Type B pancreatic cell (in vitro differentiated cells): ENCODE measurements at regions not wholly inside any gene's neighbourhood (a gene's known extent, or its start where the extent isn't known, plus 50 kb on each side); places are given as distances from the start of the nearest gene placed in this dataset.

ENCODE experiments used
- DNase-seq: peaks from one replicate; pipeline ENCODE4 v3.0.0; 2021; ENCODE audit warnings: mixed read lengths; ENCODE audit not compliant: unreplicated experiment; ENCODE audit errors: extremely low spot score
- H3K27ac Mint-ChIP-seq: 2 replicates; pipeline ENCODE4 v1.8.0; 2021; ENCODE audit warnings: mild to moderate bottlenecking, mixed read lengths
- H3K27me3 Mint-ChIP-seq: 2 replicates; pipeline ENCODE4 v1.8.0; 2021; ENCODE audit warnings: mixed read lengths
- H3K36me3 Mint-ChIP-seq: 2 replicates; pipeline ENCODE4 v1.8.0; 2021; ENCODE audit warnings: mixed read lengths
- H3K4me1 Mint-ChIP-seq: one replicate; pipeline ENCODE4 v1.8.0; 2021; ENCODE audit warnings: mixed read lengths; ENCODE audit not compliant: unreplicated experiment
- H3K4me3 Mint-ChIP-seq: 2 replicates; pipeline ENCODE4 v1.8.0; 2021; ENCODE audit warnings: mild to moderate bottlenecking, mixed read lengths
- H3K9me3 Mint-ChIP-seq: 2 replicates; pipeline ENCODE4 v1.8.0; 2021; ENCODE audit warnings: mixed read lengths
- CTCF ChIP-seq: fragments of 200-600 bp; sonication (generic); conservative IDR thresholded peaks from 2 replicates; pipeline ENCODE4 v1.5.0; 2021; ENCODE audit warnings: antibody characterized with exemption, mild to moderate bottlenecking

- DNase-seq = no peak
- Mint-ChIP-seq H3K36me3 (no peaks in the 10 kb centered on the region), H3K27me3 (peaks cover 21% of the 10 kb centered on the region), H3K9me3 (no peaks in the 10 kb centered on the region), H3K4me1 (peaks cover 32% of the 10 kb centered on the region), H3K4me3 (no peak overlapping the region), H3K27ac (no peak overlapping the region)
- TF ChIP-seq CTCF = no peak
Measured at GRCh38 chr22:27435844-27436576, 365.5 kb downstream of the MN1 start.

- Mint-ChIP-seq H3K27ac (no peak overlapping the region), H3K36me3 (no peaks in the 10 kb centered on the region), H3K4me3 (no peak overlapping the region), H3K27me3 (peaks cover 25% of the 10 kb centered on the region), H3K9me3 (no peaks in the 10 kb centered on the region), H3K4me1 (peaks cover 33% of the 10 kb centered on the region)
- no peak for DNase-seq
- TF ChIP-seq CTCF = no peak
Measured at GRCh38 chr22:27436591-27436990, 365.0 kb downstream of the MN1 start.

DNA sequence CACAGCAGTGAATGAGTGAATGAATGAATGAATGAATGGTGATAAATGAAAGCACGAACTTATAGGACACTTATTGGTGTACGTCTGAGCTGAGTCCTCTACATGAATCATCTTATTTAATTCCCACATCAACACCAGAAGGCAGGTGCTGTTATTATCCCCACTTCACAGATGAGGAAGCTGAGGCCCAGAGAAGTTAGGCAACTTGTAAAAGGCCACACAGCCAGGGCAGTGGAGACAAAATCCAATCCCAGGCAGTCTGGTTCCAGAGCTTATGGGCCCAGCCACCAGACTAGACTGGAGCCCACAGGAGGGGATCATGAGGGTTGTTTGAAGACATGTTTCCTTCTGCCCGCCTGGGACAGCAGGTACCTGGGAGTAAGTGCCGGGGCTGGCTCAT is 364.0 kb downstream of the MN1 start:
- Mint-ChIP-seq H3K4me1 (peaks cover 42% of the 10 kb centered on the region), H3K9me3 (no peaks in the 10 kb centered on the region), H3K27me3 (peaks cover 32% of the 10 kb centered on the region), H3K27ac (no peak overlapping the region), H3K4me3 (no peak overlapping the region), H3K36me3 (no peaks in the 10 kb centered on the region)
- no peak for TF ChIP-seq CTCF
- no peak for DNase-seq

DNA sequence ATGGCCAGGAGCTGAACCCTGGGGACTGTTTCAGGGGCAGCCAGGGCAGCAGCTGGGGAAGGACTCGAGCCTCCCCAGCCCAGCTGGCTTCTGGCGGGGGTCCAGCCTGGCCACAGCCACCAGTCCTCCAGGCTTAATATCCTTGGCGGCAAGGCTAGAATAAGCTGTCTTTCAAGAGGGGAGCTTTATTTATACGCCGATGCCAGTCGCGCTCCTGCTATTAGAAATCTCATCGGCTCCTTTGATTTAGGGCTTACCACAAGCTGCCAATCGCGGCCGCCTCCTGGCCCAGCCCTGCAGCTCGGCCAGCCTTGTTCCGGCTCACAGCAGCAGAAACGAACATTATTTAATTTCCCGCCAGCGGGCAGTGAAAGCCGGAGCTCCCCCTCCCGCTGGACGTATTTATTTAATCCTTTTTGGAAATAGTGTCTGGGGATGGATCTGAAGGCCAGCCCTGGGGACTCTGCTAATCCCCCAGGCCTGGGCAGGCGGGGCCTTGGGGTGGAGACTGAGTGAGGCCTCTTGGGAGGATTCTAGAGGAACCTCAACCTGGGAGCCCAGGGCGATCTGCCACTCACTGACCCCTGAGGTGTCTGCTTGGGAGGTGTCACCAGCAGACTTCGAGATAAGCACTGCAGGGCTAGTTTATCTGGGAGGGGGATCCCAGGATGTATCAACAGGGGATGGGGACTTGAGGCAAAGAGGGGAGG is 363.1 kb downstream of the MN1 start:
- Mint-ChIP-seq H3K9me3 (no peaks in the 10 kb centered on the region), H3K27me3 (peaks cover 33% of the 10 kb centered on the region), H3K27ac (no peak overlapping the region), H3K4me1 (peaks cover 45% of the 10 kb centered on the region), H3K4me3 (no peak overlapping the region), H3K36me3 (no peaks in the 10 kb centered on the region)
- peak; percentile 14 for TF ChIP-seq CTCF
- no peak for DNase-seq

DNA sequence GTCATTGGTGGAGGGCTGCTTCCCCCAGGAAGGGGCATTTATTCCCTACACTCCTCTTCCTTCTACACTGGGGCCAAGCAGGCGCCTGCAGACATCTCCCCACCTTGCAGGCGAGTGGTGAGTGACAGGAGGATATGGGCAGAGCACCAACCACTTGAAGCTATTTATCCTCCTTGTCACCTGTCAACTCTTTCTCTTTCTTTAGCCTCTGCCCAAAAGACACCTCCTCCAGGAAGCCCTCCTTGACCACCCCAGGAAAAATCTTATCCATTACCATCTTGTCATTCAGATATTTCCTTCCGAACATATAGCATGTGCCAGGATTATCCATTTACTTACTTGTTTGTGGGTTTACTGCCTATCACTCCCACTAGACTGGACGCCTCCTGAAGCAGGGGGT is 362.4 kb downstream of the MN1 start:
- no peak overlapping the region for H3K4me3 Mint-ChIP-seq
- H3K27ac Mint-ChIP-seq = no peak overlapping the region
- H3K4me1 Mint-ChIP-seq = peaks cover 45% of the 10 kb centered on the region
- no peaks in the 10 kb centered on the region for H3K9me3 Mint-ChIP-seq
- DNase-seq = no peak
- no peaks in the 10 kb centered on the region for H3K36me3 Mint-ChIP-seq
- no peak for TF ChIP-seq CTCF
- H3K27me3 Mint-ChIP-seq = peaks cover 33% of the 10 kb centered on the region
